H9 (cell line): ENCODE measurements at regions not wholly inside any gene's neighbourhood (a gene's known extent, or its start where the extent isn't known, plus 50 kb on each side); places are given as distances from the start of the nearest gene placed in this dataset.

ENCODE experiments used
- DNase-seq: peaks from one replicate; pipeline ENCODE4 v3.0.0-alpha.2; 2017
- H2AFZ ChIP-seq: one replicate; pipeline ENCODE4 v1.6.1; 2013; ENCODE audit warnings: mild to moderate bottlenecking, low read length, control low read depth, moderate library complexity
- H2AK5ac ChIP-seq: 2 replicates; pipeline ENCODE4 v1.6.1; 2013; ENCODE audit warnings: low read length, control low read depth, mixed read lengths; ENCODE audit not compliant: insufficient read length
- H2BK120ac ChIP-seq: one replicate; pipeline ENCODE4 v1.6.1; 2013; ENCODE audit warnings: low read depth, mild to moderate bottlenecking, low read length, control low read depth, inconsistent platforms; ENCODE audit not compliant: poor library complexity, severe bottlenecking
- H2BK12ac ChIP-seq: 2 replicates; pipeline ENCODE4 v1.6.1; 2013; ENCODE audit warnings: low read length, control low read depth, mixed read lengths, low read depth; ENCODE audit not compliant: insufficient read length
- H2BK15ac ChIP-seq: 2 replicates; pipeline ENCODE4 v1.6.1; 2013; ENCODE audit warnings: low read depth, low read length, control low read depth
- H2BK20ac ChIP-seq: one replicate; pipeline ENCODE4 v1.6.1; 2013; ENCODE audit warnings: low read depth, mild to moderate bottlenecking, low read length, control low read depth, inconsistent platforms; ENCODE audit not compliant: poor library complexity, severe bottlenecking
- H2BK5ac ChIP-seq: 2 replicates; pipeline ENCODE4 v1.6.1; 2013; ENCODE audit warnings: low read length, control low read depth, mixed read lengths; ENCODE audit not compliant: insufficient read length
- H3K14ac ChIP-seq: 2 replicates; pipeline ENCODE4 v1.6.1; 2013; ENCODE audit warnings: low read length, control low read depth; ENCODE audit not compliant: insufficient read depth
- H3K18ac ChIP-seq: 2 replicates; pipeline ENCODE4 v1.6.1; 2013; ENCODE audit warnings: low read depth, mild to moderate bottlenecking, mixed read lengths, low read length, control low read depth; ENCODE audit not compliant: insufficient read length
- H3K23ac ChIP-seq: 2 replicates; pipeline ENCODE4 v1.6.1; 2013; ENCODE audit warnings: low read length, control low read depth, mixed read lengths, low read depth; ENCODE audit not compliant: insufficient read length
- H3K23me2 ChIP-seq: 2 replicates; pipeline ENCODE4 v1.6.1; 2013; ENCODE audit warnings: low read depth, mild to moderate bottlenecking, mixed read lengths, low read length, control low read depth; ENCODE audit not compliant: insufficient read length, poor library complexity, severe bottlenecking
- H3K27ac ChIP-seq: 2 replicates; pipeline ENCODE4 v1.5.1; 2013; ENCODE audit warnings: low read length, control low read depth, mixed read lengths, low read depth; ENCODE audit not compliant: insufficient read length
- H3K27me3 ChIP-seq: 2 replicates; pipeline ENCODE4 v1.6.1; 2013; ENCODE audit warnings: low read length, control low read depth, inconsistent platforms; ENCODE audit not compliant: insufficient read depth
- H3K4ac ChIP-seq: 2 replicates; pipeline ENCODE4 v1.6.1; 2013; ENCODE audit warnings: low read depth, mild to moderate bottlenecking, control low read depth, inconsistent platforms, low read length, moderate library complexity
- H3K4me1 ChIP-seq: 2 replicates; pipeline ENCODE4 v1.6.1; 2013; ENCODE audit warnings: low read length, control low read depth, inconsistent platforms; ENCODE audit not compliant: insufficient read depth
- H3K4me2 ChIP-seq: 2 replicates; pipeline ENCODE4 v1.6.1; 2013; ENCODE audit warnings: low read length, control low read depth, mixed read lengths; ENCODE audit not compliant: insufficient read length, insufficient read depth
- H3K56ac ChIP-seq: 2 replicates; pipeline ENCODE4 v1.6.1; 2013; ENCODE audit warnings: low read depth, mild to moderate bottlenecking, mixed read lengths, low read length, control low read depth; ENCODE audit not compliant: insufficient read length
- H3K79me1 ChIP-seq: 2 replicates; pipeline ENCODE4 v1.6.1; 2013; ENCODE audit warnings: low read depth, mild to moderate bottlenecking, moderate library complexity, low read length, control low read depth, inconsistent platforms; ENCODE audit not compliant: insufficient read depth, poor library complexity, severe bottlenecking
- H3K79me2 ChIP-seq: 2 replicates; pipeline ENCODE4 v1.6.1; 2013; ENCODE audit warnings: low read length, control low read depth, inconsistent platforms; ENCODE audit not compliant: insufficient read depth
- H3K9ac ChIP-seq: 2 replicates; pipeline ENCODE4 v1.6.1; 2013; ENCODE audit warnings: low read length, control low read depth, mixed read lengths; ENCODE audit not compliant: insufficient read length; ENCODE audit errors: extremely low read depth
- H3K9me3 ChIP-seq: one replicate; pipeline ENCODE4 v1.6.1; 2013; ENCODE audit warnings: low read depth, low read length, inconsistent platforms; ENCODE audit not compliant: control insufficient read depth
- H3T11ph ChIP-seq: one replicate; pipeline ENCODE4 v1.6.1; 2013; ENCODE audit warnings: mild to moderate bottlenecking, low read length, control low read depth, inconsistent platforms
- H4K20me1 ChIP-seq: one replicate; pipeline ENCODE4 v1.6.1; 2013; ENCODE audit not compliant: control insufficient read depth, insufficient read length, insufficient read depth
- H4K5ac ChIP-seq: 2 replicates; pipeline ENCODE4 v1.6.1; 2013; ENCODE audit warnings: low read depth, mild to moderate bottlenecking, mixed read lengths, low read length, control low read depth; ENCODE audit not compliant: insufficient read length
- H4K8ac ChIP-seq: replicated peaks from 2 replicates; pipeline ENCODE4 v1.6.1; 2013; ENCODE audit warnings: low read length, control low read depth, mixed read lengths, low read depth; ENCODE audit not compliant: insufficient read length
- H4K91ac ChIP-seq: 2 replicates; pipeline ENCODE4 v1.6.1; 2013; ENCODE audit warnings: low read depth, mild to moderate bottlenecking, moderate library complexity, mixed read lengths, low read length, control low read depth; ENCODE audit not compliant: insufficient read length
- H3K27ac Mint-ChIP-seq, 3 experiments: 2 replicates in 2 of 3; 3 replicates in 1 of 3; pipeline ENCODE4 v1.8.0; 2020 to 2021; ENCODE audit warnings: mixed read lengths in 3 of 3, mild to moderate bottlenecking in 1 of 3, moderate library complexity in 1 of 3
- H3K27me3 Mint-ChIP-seq: 2 replicates; pipeline ENCODE4 v1.8.0; 2021; ENCODE audit warnings: low read depth, mild to moderate bottlenecking, moderate library complexity, mixed read lengths
- H3K36me3 Mint-ChIP-seq, 3 experiments: 2 replicates in 2 of 3; 3 replicates in 1 of 3; pipeline ENCODE4 v1.8.0; 2020 to 2021; ENCODE audit warnings: low read depth in 3 of 3, mixed read lengths in 3 of 3; ENCODE audit not compliant: insufficient read depth in 1 of 3
- H3K4me1 Mint-ChIP-seq, 2 experiments: 2 replicates each; pipeline ENCODE4 v1.8.0; 2020; ENCODE audit warnings: mixed read lengths in 2 of 2
- H3K4me3 Mint-ChIP-seq, 2 experiments: 2 replicates in 1 of 2; 3 replicates in 1 of 2; pipeline ENCODE4 v1.8.0; 2020 to 2021; ENCODE audit warnings: mild to moderate bottlenecking in 2 of 2, mixed read lengths in 2 of 2, moderate library complexity in 1 of 2
- H3K9me3 Mint-ChIP-seq, 2 experiments: 2 replicates in 1 of 2; 3 replicates in 1 of 2; pipeline ENCODE4 v1.8.0; 2020; ENCODE audit warnings: mild to moderate bottlenecking in 2 of 2, mixed read lengths in 2 of 2, moderate library complexity in 1 of 2
- WGBS: extraction: QIAGEN DNeasy Blood & Tissue Kit; methylation state at CpG from one replicate; pipeline ENCODE4 v1.1.7; 2013; ENCODE audit warnings: missing lambda C conversion rate, low lambda C conversion rate, mixed read lengths; ENCODE audit not compliant: insufficient read length; ENCODE audit errors: extremely low coverage; 5-methylcytosine and 5-hydroxymethylcytosine counted together
- TF ChIP-seq, protein P1 (sequence below): fragments of 200-600 bp; sonication (generic); conservative IDR thresholded peaks from 3 replicates; pipeline ENCODE4 v1.8.0; 2021; ENCODE audit warnings: antibody characterized with exemption, mild to moderate bottlenecking

DNA sequence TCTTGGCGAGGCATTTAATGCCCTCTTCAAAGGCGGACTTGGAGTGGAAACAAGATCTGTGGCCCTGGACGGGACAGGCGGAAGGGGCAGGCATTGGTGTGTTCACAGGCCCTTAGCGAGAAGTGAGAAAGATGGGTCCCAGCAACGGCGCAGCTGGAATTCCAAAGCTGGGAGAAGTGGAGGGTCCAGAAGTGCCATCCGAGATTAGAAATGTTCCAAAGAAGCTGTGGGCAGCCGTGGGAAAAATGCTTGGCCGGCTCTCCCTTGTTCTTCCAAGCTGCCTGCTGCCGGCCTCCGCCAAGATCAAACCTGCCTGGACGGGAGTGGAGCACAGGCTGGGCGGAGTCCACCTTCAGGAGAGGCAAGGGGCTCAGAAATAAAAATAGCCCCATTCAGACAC, 69.4 kb upstream of the ACTRT2 start:
- Histone ChIP-seq H4K20me1 (no peaks in the 10 kb centered on the region), H3K56ac (no peak overlapping the region), H3K27me3 (no peaks in the 10 kb centered on the region), H2BK15ac (no peak overlapping the region), H2BK120ac (no peak overlapping the region), H2AFZ (no peak overlapping the region), H4K5ac (no peak overlapping the region), H3K4me1 (no peaks in the 10 kb centered on the region), H3K23me2 (no peaks in the 10 kb centered on the region), H3K9ac (no peak overlapping the region), H2AK5ac (no peak overlapping the region), H4K8ac (no peak overlapping the region), H3K4ac (no peak overlapping the region), H2BK20ac (no peak overlapping the region), H3K79me2 (no peaks in the 10 kb centered on the region), H3K79me1 (no peaks in the 10 kb centered on the region), H3K23ac (no peak overlapping the region), H2BK12ac (no peak overlapping the region), H3K27ac (no peak overlapping the region), H3K4me2 (no peak overlapping the region), H3K14ac (no peak overlapping the region), H3K18ac (no peak overlapping the region), H4K91ac (no peak overlapping the region), H3T11ph (no peak overlapping the region), H3K9me3 (peaks cover 78% of the 10 kb centered on the region), H2BK5ac (no peak overlapping the region)
- Mint-ChIP-seq H3K27ac (no peak overlapping the region), H3K27me3 (peaks cover 4% of the 10 kb centered on the region), H3K4me1 (no peaks in the 10 kb centered on the region), H3K36me3 (peaks cover 5 to 28% (median 6%) of the 10 kb centered on the region in 3 experiments; a peak in 6 of 7 replicates), H3K4me3 (no peak overlapping the region), H3K9me3 (peaks cover 37 to 76% of the 10 kb centered on the region in 2 experiments)
- DNase-seq: no peak
- WGBS: no CpG with 5 or more reads among the region's 14 CpGs
- TF ChIP-seq, protein P1, sequence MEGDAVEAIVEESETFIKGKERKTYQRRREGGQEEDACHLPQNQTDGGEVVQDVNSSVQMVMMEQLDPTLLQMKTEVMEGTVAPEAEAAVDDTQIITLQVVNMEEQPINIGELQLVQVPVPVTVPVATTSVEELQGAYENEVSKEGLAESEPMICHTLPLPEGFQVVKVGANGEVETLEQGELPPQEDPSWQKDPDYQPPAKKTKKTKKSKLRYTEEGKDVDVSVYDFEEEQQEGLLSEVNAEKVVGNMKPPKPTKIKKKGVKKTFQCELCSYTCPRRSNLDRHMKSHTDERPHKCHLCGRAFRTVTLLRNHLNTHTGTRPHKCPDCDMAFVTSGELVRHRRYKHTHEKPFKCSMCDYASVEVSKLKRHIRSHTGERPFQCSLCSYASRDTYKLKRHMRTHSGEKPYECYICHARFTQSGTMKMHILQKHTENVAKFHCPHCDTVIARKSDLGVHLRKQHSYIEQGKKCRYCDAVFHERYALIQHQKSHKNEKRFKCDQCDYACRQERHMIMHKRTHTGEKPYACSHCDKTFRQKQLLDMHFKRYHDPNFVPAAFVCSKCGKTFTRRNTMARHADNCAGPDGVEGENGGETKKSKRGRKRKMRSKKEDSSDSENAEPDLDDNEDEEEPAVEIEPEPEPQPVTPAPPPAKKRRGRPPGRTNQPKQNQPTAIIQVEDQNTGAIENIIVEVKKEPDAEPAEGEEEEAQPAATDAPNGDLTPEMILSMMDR: no peak
